ENCODE measurements at regions not wholly inside any gene's neighbourhood (a gene's known extent, or its start where the extent isn't known, plus 50 kb on each side); places are given as distances from the start of the nearest gene placed in this dataset.
"Not testable (repeated sequence)": the region's sequence is repeated elsewhere in the genome, so short reads cannot be mapped to it uniquely, and the experiment has no call there.

DNA sequence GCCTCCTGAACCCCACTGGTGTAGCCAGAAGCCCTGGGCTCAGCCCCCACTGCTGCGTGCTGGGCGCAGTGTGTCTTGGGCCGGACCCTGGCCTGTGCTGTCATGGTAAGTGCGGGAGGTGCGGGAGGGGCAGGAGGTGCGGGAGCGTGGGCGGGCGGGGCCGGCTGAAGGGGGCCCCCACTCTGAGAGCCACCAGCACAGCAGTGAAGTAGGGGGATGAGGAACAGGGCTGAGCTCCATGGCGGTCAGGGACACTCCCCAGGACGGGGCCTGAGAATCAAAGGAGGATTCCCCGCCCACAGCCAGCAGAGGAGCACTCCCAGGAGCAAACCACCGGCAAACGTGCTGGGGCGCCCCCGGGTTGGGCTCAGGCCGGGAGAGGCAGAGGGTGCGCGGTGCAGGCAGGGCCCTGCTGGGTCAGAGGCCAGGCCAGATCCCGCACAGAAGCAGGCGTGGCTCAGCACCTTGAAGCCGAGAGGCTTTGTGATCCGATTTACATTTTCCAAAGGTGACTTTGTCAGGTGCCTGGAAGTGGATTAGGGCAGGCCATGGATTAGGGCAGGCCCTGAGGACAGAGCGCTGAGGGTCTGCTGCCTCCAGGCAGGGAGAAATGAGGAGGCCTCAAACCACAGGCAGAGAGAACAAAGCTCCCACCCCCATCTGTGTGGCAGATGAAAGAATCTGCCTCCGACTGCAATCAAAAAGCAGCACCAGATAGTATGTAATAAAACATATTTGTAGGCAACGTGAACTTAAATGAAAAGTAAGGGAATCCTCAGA lies 152.0 kb upstream of the RAB6C start:
- no peak for DNase-seq
- Mint-ChIP-seq H3K4me1 (ENCODE audit: low read depth) (no peaks in the 10 kb centered on the region), H3K9me3 (peaks cover 10% of the 10 kb centered on the region), H3K36me3 (peaks cover 2% of the 10 kb centered on the region), H3K27ac (no peak overlapping the region), H3K4me3 (no peak overlapping the region), H3K27me3 (peaks cover 12% of the 10 kb centered on the region)
- CTCF ChIA-PET = no interaction called here
- intact Hi-C loops (cut with micrococcal nuclease) = no loop called here
- POLR2A ChIA-PET = no interaction called here

DNA sequence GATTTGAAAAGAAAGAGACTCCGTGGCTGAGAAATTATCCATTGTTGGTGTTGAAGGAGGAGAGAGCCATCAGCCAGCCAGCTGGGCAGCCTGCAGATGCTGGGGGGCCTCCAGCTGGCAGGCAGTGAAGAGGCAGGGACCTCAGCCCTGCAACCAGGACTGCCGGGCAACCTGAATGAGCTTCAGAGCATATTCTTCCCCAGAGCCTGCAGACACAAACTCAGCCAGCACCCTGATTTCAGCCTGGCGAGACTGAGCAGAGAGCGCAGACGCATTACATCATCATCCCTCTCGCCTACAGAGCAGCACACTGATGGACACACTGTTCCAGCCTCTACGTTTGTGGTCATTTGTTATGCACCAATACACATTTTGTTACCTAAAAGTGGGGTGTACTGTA lies 150.7 kb upstream of the RAB6C start:
- ChIA-PET CTCF (interaction anchor here (0.6 kb wide), 1 partner anchor 8 kb away, joined by 3 read pairs; no protein-coding TSS in a partner anchor), POLR2A (no interaction called here)
- peaks cover 13% of the 10 kb centered on the region for H3K27me3 Mint-ChIP-seq
- no peak overlapping the region for H3K27ac Mint-ChIP-seq
- DNase-seq = no peak
- H3K9me3 Mint-ChIP-seq = peaks cover 10% of the 10 kb centered on the region
- H3K4me1 Mint-ChIP-seq (ENCODE audit: low read depth) = no peaks in the 10 kb centered on the region
- H3K36me3 Mint-ChIP-seq = peaks cover 2% of the 10 kb centered on the region
- intact Hi-C loops (cut with micrococcal nuclease) = no loop called here
- H3K4me3 Mint-ChIP-seq = no peak overlapping the region

DNA sequence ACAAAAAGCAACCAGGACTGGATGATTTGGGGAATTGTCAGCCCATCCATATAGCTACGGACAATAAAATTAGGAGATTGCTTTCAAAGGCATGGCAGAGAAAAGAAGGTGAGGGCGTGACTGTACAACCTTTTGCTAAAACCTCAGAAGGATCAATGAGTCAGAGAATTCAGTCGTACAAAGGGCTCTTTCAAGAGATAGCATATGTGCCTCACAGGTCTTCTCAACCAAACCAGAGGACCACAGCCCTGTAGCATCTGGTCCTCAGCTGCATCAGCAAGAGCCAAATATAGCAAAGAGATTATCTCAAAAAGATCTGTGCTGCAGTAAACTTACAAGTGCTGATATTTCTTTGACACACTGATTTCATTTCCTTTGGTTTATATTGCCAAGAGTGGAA lies 149.9 kb upstream of the RAB6C start:
- DNase-seq = no peak
- CTCF ChIA-PET = no interaction called here
- no peak overlapping the region for H3K27ac Mint-ChIP-seq
- intact Hi-C loops (cut with micrococcal nuclease) = no loop called here
- no peaks in the 10 kb centered on the region for H3K4me1 Mint-ChIP-seq (ENCODE audit: low read depth)
- POLR2A ChIA-PET = no interaction called here
- peaks cover 13% of the 10 kb centered on the region for H3K27me3 Mint-ChIP-seq
- peaks cover 2% of the 10 kb centered on the region for H3K36me3 Mint-ChIP-seq
- H3K9me3 Mint-ChIP-seq = peaks cover 10% of the 10 kb centered on the region
- H3K4me3 Mint-ChIP-seq = no peak overlapping the region

DNA sequence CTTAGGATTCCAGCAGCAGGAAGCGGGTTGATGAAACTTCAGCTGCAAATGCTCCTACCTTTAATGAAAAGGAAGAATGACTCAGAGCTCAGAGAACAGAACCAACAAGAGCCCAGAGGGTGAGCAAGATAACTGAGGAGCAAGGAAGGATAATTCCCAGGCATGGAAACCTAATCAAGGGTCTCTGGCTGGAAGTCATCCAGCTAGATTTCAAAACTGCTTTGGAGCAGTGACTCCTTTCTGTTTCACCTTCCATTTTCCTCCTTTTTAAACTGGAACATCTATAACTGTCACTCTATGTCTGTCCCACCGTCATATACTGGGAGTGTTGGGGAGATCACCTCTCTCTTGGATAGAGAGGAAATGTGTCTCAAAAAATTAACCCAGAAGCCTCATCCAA lies 148.4 kb upstream of the RAB6C start:
- Mint-ChIP-seq H3K27me3 (peaks cover 13% of the 10 kb centered on the region), H3K27ac (no peak overlapping the region), H3K4me1 (ENCODE audit: low read depth) (no peaks in the 10 kb centered on the region), H3K4me3 (no peak overlapping the region), H3K36me3 (peaks cover 2% of the 10 kb centered on the region), H3K9me3 (peaks cover 10% of the 10 kb centered on the region)
- no peak for DNase-seq
- POLR2A ChIA-PET = no interaction called here
- intact Hi-C loops (cut with micrococcal nuclease) = no loop called here
- CTCF ChIA-PET = no interaction called here

DNA sequence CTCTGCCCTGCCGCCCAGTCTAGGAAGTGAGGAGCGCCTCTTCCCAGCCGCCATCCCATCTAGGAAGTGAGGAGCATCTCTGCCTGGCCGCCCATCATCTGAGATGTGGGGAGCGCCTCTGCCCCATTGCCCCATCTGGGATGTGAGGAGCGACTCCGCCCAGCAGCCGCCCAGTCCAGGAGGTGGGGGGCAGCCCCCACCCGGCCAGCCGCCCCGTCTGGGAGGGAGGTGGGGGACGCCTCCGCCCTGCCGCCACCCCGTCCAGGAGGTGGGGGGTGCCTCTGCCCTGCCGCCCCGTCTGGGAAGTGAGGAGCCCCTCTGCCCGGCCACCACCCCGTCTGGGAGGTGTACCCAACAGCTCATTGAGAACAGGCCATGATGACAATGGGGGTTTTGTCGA lies 146.0 kb upstream of the RAB6C start:
- H3K9me3 Mint-ChIP-seq; intact Hi-C loops (cut with micrococcal nuclease); POLR2A ChIA-PET; H3K27ac Mint-ChIP-seq; CTCF ChIA-PET; DNase-seq; H3K36me3 Mint-ChIP-seq; H3K4me3 Mint-ChIP-seq; H3K4me1 Mint-ChIP-seq (ENCODE audit: low read depth): not testable (repeated sequence)
- H3K27me3 Mint-ChIP-seq = peaks cover 11% of the 10 kb centered on the region

DNA sequence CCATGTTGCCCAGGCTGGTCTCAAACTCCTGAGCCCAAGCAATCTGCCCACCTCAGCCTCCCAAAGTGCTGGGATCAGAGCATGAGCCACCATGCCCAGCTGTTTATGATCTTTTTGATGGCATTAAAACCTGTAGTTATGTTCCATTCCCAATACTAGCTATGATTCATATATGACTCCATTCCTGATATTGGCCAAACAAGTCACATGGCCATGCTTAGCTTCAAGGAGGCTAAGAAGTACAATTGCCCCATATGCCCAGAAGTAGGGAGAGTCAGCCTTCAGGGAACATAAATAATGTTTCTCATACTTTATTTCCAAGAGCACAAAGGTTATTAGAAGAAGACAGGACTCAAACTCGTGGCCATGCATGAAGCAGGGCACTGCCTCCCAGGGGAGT lies 132.4 kb upstream of the RAB6C start:
- ChIA-PET POLR2A (no interaction called here), CTCF (no interaction called here)
- H3K27ac Mint-ChIP-seq = no peak overlapping the region
- intact Hi-C loops (cut with micrococcal nuclease) = loop anchor here (10.0 kb wide), 2 partner anchors 1112 to 1522 kb away; no protein-coding TSS in a partner anchor
- no peak overlapping the region for H3K4me3 Mint-ChIP-seq
- H3K4me1 Mint-ChIP-seq (ENCODE audit: low read depth) = no peaks in the 10 kb centered on the region
- H3K9me3 Mint-ChIP-seq = peaks cover 6% of the 10 kb centered on the region
- no peaks in the 10 kb centered on the region for H3K36me3 Mint-ChIP-seq
- DNase-seq = no peak
- peaks cover 18% of the 10 kb centered on the region for H3K27me3 Mint-ChIP-seq

DNA sequence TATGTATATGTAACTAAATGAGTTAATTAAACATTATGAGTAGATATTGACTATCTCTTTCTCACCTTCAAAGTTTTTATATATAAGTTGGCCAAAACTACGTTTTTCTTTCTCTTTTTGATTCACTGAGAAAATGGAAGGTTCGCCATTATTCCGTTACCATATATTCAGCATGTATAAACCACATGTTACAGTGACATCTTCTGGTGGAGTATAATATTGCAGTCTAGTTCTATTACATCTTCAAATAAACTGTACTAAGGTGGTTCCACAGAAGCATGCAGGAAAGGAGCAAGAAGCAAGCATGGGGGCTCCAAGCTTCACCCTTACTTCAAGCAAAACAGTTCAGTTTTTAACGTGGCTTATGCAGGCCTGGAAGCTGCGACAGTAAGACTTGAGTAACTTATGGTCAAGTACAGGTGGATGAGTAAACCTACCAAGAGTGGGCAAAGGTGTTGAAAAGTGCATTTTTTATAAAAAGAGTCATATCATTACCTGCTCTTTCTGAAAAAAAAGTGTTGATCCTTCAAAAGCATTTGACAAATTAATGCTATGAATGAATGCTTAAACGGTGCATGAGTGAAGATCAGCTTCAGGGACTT lies 129.8 kb upstream of the RAB6C start:
- Mint-ChIP-seq H3K27ac (no peak overlapping the region), H3K9me3 (no peaks in the 10 kb centered on the region), H3K4me1 (ENCODE audit: low read depth) (no peaks in the 10 kb centered on the region), H3K36me3 (no peaks in the 10 kb centered on the region), H3K27me3 (peaks cover 16% of the 10 kb centered on the region), H3K4me3 (no peak overlapping the region)
- ChIA-PET POLR2A (no interaction called here), CTCF (interaction anchor here (0.9 kb wide), 1 partner anchor 10 kb away, joined by 5 read pairs; no protein-coding TSS in a partner anchor)
- DNase-seq = no peak
- intact Hi-C loops (cut with micrococcal nuclease) = loop anchor here (2.0 to 10.0 kb wide), 3 partner anchors 27 to 1525 kb away; no protein-coding TSS in a partner anchor

DNA sequence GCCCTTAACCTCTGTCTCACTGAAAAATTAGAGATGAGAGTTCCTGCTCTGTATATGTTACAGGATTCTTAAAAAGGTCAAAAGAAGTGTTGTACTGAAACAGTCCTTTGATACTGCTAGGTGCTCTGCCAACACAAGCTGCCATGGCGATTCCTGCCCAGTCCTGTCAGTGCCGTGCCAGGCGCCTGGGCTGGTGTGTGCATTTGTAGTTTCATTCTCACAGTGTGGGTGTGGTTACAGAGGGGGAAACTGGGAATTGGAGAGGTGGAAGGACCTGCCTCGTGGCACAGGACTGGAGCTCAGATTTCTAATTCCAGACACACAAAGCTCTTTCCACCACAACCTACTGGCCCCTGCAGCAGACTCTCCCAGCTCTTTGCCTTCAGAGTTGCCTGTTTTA lies 122.3 kb upstream of the RAB6C start:
- intact Hi-C loops (cut with micrococcal nuclease) = no loop called here
- Mint-ChIP-seq H3K4me1 (ENCODE audit: low read depth) (no peaks in the 10 kb centered on the region), H3K27me3 (no peaks in the 10 kb centered on the region), H3K9me3 (peaks cover 8% of the 10 kb centered on the region), H3K4me3 (no peak overlapping the region), H3K27ac (no peak overlapping the region), H3K36me3 (no peaks in the 10 kb centered on the region)
- ChIA-PET CTCF (no interaction called here), POLR2A (no interaction called here)
- DNase-seq = no peak

DNA sequence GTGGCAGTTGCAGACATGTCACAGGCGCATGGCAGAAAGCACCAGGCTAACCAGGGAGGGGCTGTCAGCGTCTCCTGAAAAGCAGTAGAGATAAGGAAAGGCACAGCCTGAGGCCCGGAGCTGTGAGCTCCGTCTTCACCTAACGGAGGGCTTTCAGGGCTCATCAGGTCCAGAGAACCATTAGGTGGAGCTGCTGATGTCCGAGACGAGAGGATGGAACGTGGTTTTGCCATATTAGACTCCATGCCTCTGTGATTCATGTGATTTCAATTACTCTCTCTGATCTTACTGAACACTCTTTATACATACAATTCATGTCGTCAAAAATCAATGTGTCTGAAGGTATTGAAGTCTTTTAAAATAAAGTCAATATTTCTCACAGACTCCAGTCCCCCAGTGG lies 120.3 kb upstream of the RAB6C start:
- no peak for DNase-seq
- Mint-ChIP-seq H3K4me3 (no peak overlapping the region), H3K27me3 (no peaks in the 10 kb centered on the region), H3K4me1 (ENCODE audit: low read depth) (no peaks in the 10 kb centered on the region), H3K27ac (no peak overlapping the region), H3K9me3 (peaks cover 8% of the 10 kb centered on the region), H3K36me3 (no peaks in the 10 kb centered on the region)
- ChIA-PET POLR2A (no interaction called here), CTCF (interaction anchor here (1.2 kb wide), 1 partner anchor 9 kb away, joined by 5 read pairs; no protein-coding TSS in a partner anchor)
- intact Hi-C loops (cut with micrococcal nuclease) = no loop called here

DNA sequence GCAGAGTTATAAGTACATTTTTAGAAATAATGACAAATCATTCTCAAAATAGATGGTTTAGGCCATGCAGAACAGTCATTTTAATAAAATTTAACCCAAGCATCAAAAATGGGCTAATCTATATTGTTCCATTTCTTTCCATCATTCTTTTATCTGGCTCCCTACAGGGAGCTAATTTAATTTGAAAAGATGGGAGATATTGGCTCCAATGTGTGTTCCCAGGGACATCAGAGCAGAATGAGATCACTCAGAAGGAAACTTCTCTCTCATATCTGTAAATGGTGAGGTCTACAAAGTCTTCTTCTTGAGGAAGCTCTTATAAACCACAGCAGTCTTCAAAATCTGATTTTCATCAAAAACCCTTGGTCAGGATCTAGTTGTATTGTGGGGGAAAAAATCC lies 119.4 kb upstream of the RAB6C start:
- Mint-ChIP-seq H3K36me3 (no peaks in the 10 kb centered on the region), H3K9me3 (peaks cover 8% of the 10 kb centered on the region)
- POLR2A ChIA-PET = no interaction called here

DNA sequence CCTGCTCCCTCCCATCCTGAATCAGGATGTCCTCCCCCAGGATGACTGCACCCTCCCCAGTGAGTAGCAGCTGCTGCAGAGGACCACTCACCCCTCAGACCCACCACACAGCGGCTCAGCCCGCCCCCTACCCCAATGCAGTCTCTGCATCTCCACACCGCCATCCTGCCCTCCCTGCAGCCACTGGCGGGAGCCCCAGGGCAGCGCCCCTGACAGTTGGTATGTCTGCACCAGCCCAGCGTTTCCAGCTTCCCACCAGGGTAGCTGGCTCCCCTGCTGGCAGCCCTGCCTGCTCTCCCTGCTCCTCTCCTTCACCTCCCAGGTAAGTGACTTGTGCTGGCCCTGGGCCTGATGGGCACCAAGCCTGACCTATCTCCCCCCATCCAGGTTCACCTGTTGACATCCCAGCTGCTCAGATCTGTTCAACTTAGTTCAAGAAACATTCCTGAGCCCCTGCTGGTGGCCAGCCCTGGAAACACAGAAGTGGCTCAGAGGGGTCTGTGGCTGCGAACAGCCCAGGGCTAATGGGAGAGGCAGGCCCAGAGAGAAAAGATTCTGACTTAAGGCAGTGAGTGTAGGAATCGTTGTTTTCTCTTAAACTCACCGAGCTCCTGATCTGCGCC lies 117.7 kb upstream of the RAB6C start:
- no peaks in the 10 kb centered on the region for H3K4me1 Mint-ChIP-seq (ENCODE audit: low read depth)
- no peak overlapping the region for H3K4me3 Mint-ChIP-seq
- CTCF ChIA-PET = no interaction called here
- DNase-seq = no peak
- POLR2A ChIA-PET = no interaction called here
- intact Hi-C loops (cut with micrococcal nuclease) = no loop called here
- no peaks in the 10 kb centered on the region for H3K36me3 Mint-ChIP-seq
- H3K9me3 Mint-ChIP-seq = no peaks in the 10 kb centered on the region
- no peaks in the 10 kb centered on the region for H3K27me3 Mint-ChIP-seq
- H3K27ac Mint-ChIP-seq = no peak overlapping the region

More for the DNA sequence above, 119.4 kb upstream of the RAB6C start:
- no peak overlapping the region for H3K27ac Mint-ChIP-seq
- DNase-seq = no peak
- no peak overlapping the region for H3K4me3 Mint-ChIP-seq
- no peaks in the 10 kb centered on the region for H3K27me3 Mint-ChIP-seq
- H3K4me1 Mint-ChIP-seq (ENCODE audit: low read depth) = no peaks in the 10 kb centered on the region
- intact Hi-C loops (cut with micrococcal nuclease) = no loop called here
- CTCF ChIA-PET = interaction anchor here (1.0 to 1.2 kb wide), 2 partner anchors 10 to 42 kb away, joined by 3 to 5 read pairs; no protein-coding TSS in a partner anchor

DNA sequence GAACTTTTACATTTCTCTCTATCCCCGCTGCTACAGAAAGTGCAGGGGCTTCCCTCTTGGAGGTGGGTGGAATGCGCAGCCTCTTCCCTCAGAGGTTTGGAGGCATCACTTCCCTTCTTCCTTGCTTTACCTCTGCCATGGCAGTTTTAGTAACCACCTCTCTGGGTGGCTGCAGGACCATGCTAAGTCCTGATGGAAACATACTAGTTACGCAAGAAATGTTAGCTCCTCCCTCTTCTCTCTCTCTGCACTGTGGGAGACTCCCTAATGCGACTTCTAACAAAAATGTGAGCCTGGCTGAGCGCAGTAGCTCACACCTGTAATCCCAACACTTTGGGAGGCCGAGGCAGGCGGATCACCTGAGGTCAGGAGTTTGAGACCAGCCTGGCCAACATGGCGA lies 116.8 kb upstream of the RAB6C start:
- Mint-ChIP-seq H3K9me3 (no peaks in the 10 kb centered on the region), H3K27ac (no peak overlapping the region), H3K4me1 (ENCODE audit: low read depth) (no peaks in the 10 kb centered on the region), H3K4me3 (no peak overlapping the region), H3K36me3 (no peaks in the 10 kb centered on the region), H3K27me3 (no peaks in the 10 kb centered on the region)
- intact Hi-C loops (cut with micrococcal nuclease) = no loop called here
- DNase-seq = no peak
- ChIA-PET POLR2A (no interaction called here), CTCF (no interaction called here)

DNA sequence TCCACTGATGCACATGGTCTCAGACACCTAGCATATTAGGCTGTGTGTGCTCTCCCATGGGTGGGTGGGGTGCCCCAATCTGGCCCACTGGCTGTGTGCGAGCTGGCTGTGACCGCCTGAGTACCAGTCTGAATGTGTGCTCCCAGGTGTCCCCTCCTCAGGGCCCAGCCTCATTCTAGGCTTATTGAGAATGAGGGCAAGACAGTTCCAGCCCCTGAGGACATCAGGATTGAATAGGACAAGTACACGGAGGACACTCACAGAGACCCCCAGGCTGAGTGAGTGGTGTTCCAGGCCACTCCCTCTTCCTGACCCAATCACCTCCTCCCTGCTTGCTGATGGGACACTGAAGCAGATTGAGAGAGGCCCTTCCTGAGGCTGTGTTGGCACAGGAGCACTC lies 116.1 kb upstream of the RAB6C start:
- H3K9me3 Mint-ChIP-seq = no peaks in the 10 kb centered on the region
- no peaks in the 10 kb centered on the region for H3K4me1 Mint-ChIP-seq (ENCODE audit: low read depth)
- no peak for DNase-seq
- CTCF ChIA-PET = no interaction called here
- POLR2A ChIA-PET = no interaction called here
- no peaks in the 10 kb centered on the region for H3K27me3 Mint-ChIP-seq
- intact Hi-C loops (cut with micrococcal nuclease) = no loop called here
- no peaks in the 10 kb centered on the region for H3K36me3 Mint-ChIP-seq
- H3K27ac Mint-ChIP-seq = no peak overlapping the region
- H3K4me3 Mint-ChIP-seq = no peak overlapping the region

Measured in activated CD4-positive, alpha-beta memory T cell treated with anti-CD3 and anti-CD28 coated beads for 36 hours (primary cell).